KMS-11 (cell line): ENCODE measurements at regions not wholly inside any gene's neighbourhood (a gene's known extent, or its start where the extent isn't known, plus 50 kb on each side); places are given as distances from the start of the nearest gene placed in this dataset.

Experiments
- H2AFZ ChIP-seq: fragments of 200-600 bp; sonication (generic); 2 replicates; pipeline ENCODE4 v1.6.1; 2016; ENCODE audit warnings: antibody characterized with exemption, mixed run types, low read depth
- H3K27ac ChIP-seq: fragments of 200-600 bp; sonication (generic); 2 replicates; pipeline ENCODE4 v1.6.1; 2016; ENCODE audit warnings: mild to moderate bottlenecking, mixed run types
- H3K27me3 ChIP-seq: fragments of 200-600 bp; sonication (generic); 2 replicates; pipeline ENCODE4 v1.6.1; 2017; ENCODE audit warnings: mild to moderate bottlenecking, low read depth, mixed run types, moderate library complexity; ENCODE audit not compliant: insufficient read depth
- H3K36me3 ChIP-seq: fragments of 200-600 bp; sonication (generic); 2 replicates; pipeline ENCODE4 v1.6.1; 2017; ENCODE audit warnings: mild to moderate bottlenecking, mixed run types; ENCODE audit not compliant: insufficient read depth
- H3K4me1 ChIP-seq: fragments of 200-600 bp; sonication (generic); 2 replicates; pipeline ENCODE4 v1.6.1; 2016; ENCODE audit warnings: mild to moderate bottlenecking, low read depth, mixed run types; ENCODE audit not compliant: poor library complexity, severe bottlenecking
- H3K4me2 ChIP-seq: fragments of 200-600 bp; sonication (generic); 2 replicates; pipeline ENCODE4 v1.7.0; 2016; ENCODE audit warnings: mild to moderate bottlenecking, mixed run types
- H3K4me3 ChIP-seq: fragments of 200-600 bp; sonication (generic); IDR thresholded peaks from 2 replicates; pipeline ENCODE4 v1.6.1; 2017; ENCODE audit warnings: low read depth, low read length, mixed read lengths; ENCODE audit not compliant: insufficient read depth
- H3K79me2 ChIP-seq: fragments of 200-600 bp; sonication (generic); 2 replicates; pipeline ENCODE4 v1.6.1; 2016; ENCODE audit warnings: low read depth, mixed run types; ENCODE audit not compliant: insufficient read depth
- H3K9ac ChIP-seq: fragments of 200-600 bp; sonication (generic); 2 replicates; pipeline ENCODE4 v1.6.1; 2016; ENCODE audit warnings: mild to moderate bottlenecking, mixed run types
- H4K20me1 ChIP-seq: fragments of 200-600 bp; sonication (generic); 2 replicates; pipeline ENCODE4 v1.6.1; 2016; ENCODE audit warnings: mild to moderate bottlenecking, mixed run types; ENCODE audit not compliant: insufficient read depth
- CTCF ChIP-seq: fragments of 200-600 bp; sonication (generic); conservative IDR thresholded peaks from 2 replicates; pipeline ENCODE4 v1.6.1; 2017; ENCODE audit warnings: low read depth, mild to moderate bottlenecking, antibody characterized with exemption, low read length, moderate library complexity, mixed read lengths

- Histone ChIP-seq H3K27me3 (no peaks in the 10 kb centered on the region), H3K27ac (no peak overlapping the region), H3K4me1 (no peaks in the 10 kb centered on the region), H3K4me3 (no peak overlapping the region), H3K9ac (no peak overlapping the region), H3K36me3 (no peaks in the 10 kb centered on the region), H3K79me2 (no peaks in the 10 kb centered on the region), H2AFZ (no peak overlapping the region), H4K20me1 (no peaks in the 10 kb centered on the region), H3K4me2 (no peak overlapping the region)
- TF ChIP-seq CTCF, result no peak
Measured at GRCh38 chr10:129236274-129236691, 230.8 kb upstream of the MGMT start.

- Histone ChIP-seq H3K27ac (no peak overlapping the region), H3K4me2 (no peak overlapping the region), H3K4me1 (no peaks in the 10 kb centered on the region), H2AFZ (no peak overlapping the region), H3K36me3 (no peaks in the 10 kb centered on the region), H3K9ac (no peak overlapping the region), H3K4me3 (no peak overlapping the region), H4K20me1 (no peaks in the 10 kb centered on the region), H3K27me3 (no peaks in the 10 kb centered on the region), H3K79me2 (no peaks in the 10 kb centered on the region)
- TF ChIP-seq CTCF, result no peak
Measured at GRCh38 chr10:129241461-129241860, 225.6 kb upstream of the MGMT start.

- Histone ChIP-seq H2AFZ (no peak overlapping the region), H3K27ac (no peak overlapping the region), H3K36me3 (no peaks in the 10 kb centered on the region), H3K4me1 (no peaks in the 10 kb centered on the region), H3K79me2 (no peaks in the 10 kb centered on the region), H4K20me1 (no peaks in the 10 kb centered on the region), H3K4me2 (no peak overlapping the region), H3K9ac (no peak overlapping the region), H3K27me3 (no peaks in the 10 kb centered on the region), H3K4me3 (no peak overlapping the region)
- no peak for TF ChIP-seq CTCF
Measured at GRCh38 chr10:129244298-129244697, 222.7 kb upstream of the MGMT start.

GRCh38 chr10:129244757-129245156, 222.3 kb upstream of the MGMT start:
- Histone ChIP-seq H3K4me2 (no peak overlapping the region), H3K9ac (no peak overlapping the region), H4K20me1 (no peaks in the 10 kb centered on the region), H3K27me3 (no peaks in the 10 kb centered on the region), H3K4me1 (no peaks in the 10 kb centered on the region), H3K27ac (no peak overlapping the region), H3K4me3 (no peak overlapping the region), H3K36me3 (no peaks in the 10 kb centered on the region), H2AFZ (no peak overlapping the region), H3K79me2 (no peaks in the 10 kb centered on the region)
- no peak for TF ChIP-seq CTCF
